Peyer's patch (tissue), 4 donors: ENCODE measurements at regions not wholly inside any gene's neighbourhood (a gene's known extent, or its start where the extent isn't known, plus 50 kb on each side); places are given as distances from the start of the nearest gene placed in this dataset.

Experiments used
- CTCF ChIP-seq, 6 experiments: fragments of 450-650 bp in 4 of 6; fragments of 200-600 bp in 2 of 6; sonication (generic) in 1 of 6; IDR thresholded peaks; one replicate each; pipeline ENCODE4 v1.5.1; 2017 to 2019; ENCODE audit warnings: antibody characterized with exemption in 6 of 6, mild to moderate bottlenecking in 3 of 6, moderate library complexity in 1 of 6
- POLR2A ChIP-seq, 2 donors: fragments of 450-650 bp; IDR thresholded peaks; one replicate each; pipeline ENCODE4 v1.5.1; 2017; ENCODE audit warnings: antibody characterized with exemption in 2 of 2, mild to moderate bottlenecking in 2 of 2, moderate library complexity in 2 of 2

DNA sequence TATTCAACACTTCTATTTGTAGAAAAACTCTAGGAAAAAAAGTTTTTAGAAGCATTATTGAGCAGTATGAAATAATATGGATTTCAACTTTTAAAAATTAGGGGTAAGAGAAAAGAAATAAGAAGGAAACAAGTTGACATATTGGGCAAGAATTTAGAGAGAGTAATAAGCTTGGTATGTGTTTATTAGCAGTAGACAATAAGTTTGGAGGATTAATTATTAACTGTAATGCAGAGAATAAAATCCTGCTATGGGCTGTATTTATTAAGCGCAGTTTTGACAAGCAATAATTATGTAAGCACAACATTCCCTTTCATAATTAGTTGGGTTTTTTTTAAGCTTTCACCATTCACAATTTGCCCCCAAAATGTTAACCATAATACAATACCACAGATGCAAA, 162.7 kb upstream of the SLC7A11 start:
- TF ChIP-seq CTCF (IDR thresholded peaks at IDR 0.05) (no peak), POLR2A (IDR thresholded peaks at IDR 0.05) (no peak)
